HEK293 (cell line): ENCODE measurements at regions not wholly inside any gene's neighbourhood (a gene's known extent, or its start where the extent isn't known, plus 50 kb on each side); places are given as distances from the start of the nearest gene placed in this dataset.
"Not testable (repeated sequence)": the region's sequence is repeated elsewhere in the genome, so short reads cannot be mapped to it uniquely, and the experiment has no call there.

Experiments used
- CTCF ChIA-PET: fragments of 350-600 bp; formaldehyde crosslinking; extraction: SDS; loops from one replicate; lab custom pipeline; 2021; ENCODE audit warnings: antibody characterized with exemption; lab: Yijun Ruan, JAX
- POLR2A ChIA-PET: fragments of 300-600 bp; formaldehyde crosslinking; extraction: SDS; loops from one replicate; lab custom pipeline; 2020; ENCODE audit warnings: antibody characterized with exemption, inconsistent platforms; lab: Yijun Ruan, JAX
- H3K27ac ChIP-seq: fragments of 200-500 bp; sonication (Bioruptor generic); 2 replicates; pipeline ENCODE4 v1.5.1; 2014; ENCODE audit warnings: low read depth, low read length, control low read depth, inconsistent platforms; ENCODE audit errors: extremely low read depth
- H3K36me3 ChIP-seq, 2 experiments: fragments of 200-500 bp in 1 of 2; sonication (Bioruptor generic) in 1 of 2; 1 replicate in 1 of 2; 2 replicates in 1 of 2; pipeline ENCODE4 v1.5.1; 2014 to 2017; ENCODE audit warnings: inconsistent platforms in 2 of 2, low read length in 2 of 2; ENCODE audit not compliant: control insufficient read depth in 2 of 2, insufficient read depth in 1 of 2
- H3K4me1 ChIP-seq: fragments of 200-500 bp; sonication (Bioruptor generic); 2 replicates; pipeline ENCODE4 v1.5.1; 2014; ENCODE audit warnings: mild to moderate bottlenecking, low read length, inconsistent platforms; ENCODE audit not compliant: control insufficient read depth, insufficient read depth
- H3K4me3 ChIP-seq: 2 replicates; pipeline ENCODE4 v1.5.1; 2011; ENCODE audit warnings: low read depth, mild to moderate bottlenecking, control low read depth, low read length, moderate library complexity
- H3K9me3 ChIP-seq: fragments of 200-500 bp; sonication (Bioruptor generic); 2 replicates; pipeline ENCODE4 v1.5.1; 2014; ENCODE audit warnings: low read depth, low read length, inconsistent platforms; ENCODE audit not compliant: control insufficient read depth, insufficient read depth
- GLIS2 ChIP-seq: fragments of 450-650 bp; formaldehyde crosslinking; IDR thresholded peaks from 2 replicates; pipeline ENCODE4 v1.5.1; 2016; ENCODE audit warnings: missing biosample characterization, missing genetic modification characterization
- INSM2 ChIP-seq: fragments of 450-650 bp; formaldehyde crosslinking; IDR thresholded peaks from 2 replicates; pipeline ENCODE4 v1.5.1; 2016; ENCODE audit warnings: missing biosample characterization, missing genetic modification characterization
- SALL2 ChIP-seq: fragments of 450-650 bp; formaldehyde crosslinking; IDR thresholded peaks from 2 replicates; pipeline ENCODE4 v1.5.0; 2017; ENCODE audit warnings: missing biosample characterization, mild to moderate bottlenecking, missing genetic modification characterization, borderline replicate concordance
- SP7 ChIP-seq: fragments of 450-650 bp; formaldehyde crosslinking; IDR thresholded peaks from 2 replicates; pipeline ENCODE4 v1.5.1; 2016; ENCODE audit warnings: missing biosample characterization, missing genetic modification characterization
- YY1 ChIP-seq: fragments of 450-650 bp; formaldehyde crosslinking; IDR thresholded peaks from 2 replicates; pipeline ENCODE4 v1.5.1; 2018; ENCODE audit warnings: missing biosample characterization, missing genetic modification characterization
- ZNF23 ChIP-seq: fragments of 450-650 bp; formaldehyde crosslinking; IDR thresholded peaks from 2 replicates; pipeline ENCODE4 v1.5.1; 2016; ENCODE audit warnings: missing biosample characterization, missing genetic modification characterization, borderline replicate concordance
- ZNF366 ChIP-seq: fragments of 450-650 bp; formaldehyde crosslinking; conservative IDR thresholded peaks from 2 replicates; pipeline ENCODE4 v1.5.1; 2016; ENCODE audit warnings: missing biosample characterization, missing genetic modification characterization
- ZNF48 ChIP-seq: fragments of 450-650 bp; formaldehyde crosslinking; IDR thresholded peaks from 2 replicates; pipeline ENCODE4 v1.5.1; 2016; ENCODE audit warnings: missing biosample characterization, missing genetic modification characterization
- ZNF510 ChIP-seq: fragments of 450-650 bp; formaldehyde crosslinking; IDR thresholded peaks from 2 replicates; pipeline ENCODE4 v1.5.1; 2018; ENCODE audit warnings: mild to moderate bottlenecking, missing genetic modification characterization, missing biosample characterization; ENCODE audit not compliant: insufficient replicate concordance
- ZNF521 ChIP-seq: fragments of 450-650 bp; formaldehyde crosslinking; IDR thresholded peaks from 2 replicates; pipeline ENCODE4 v1.5.1; 2017; ENCODE audit warnings: missing biosample characterization, mild to moderate bottlenecking, missing genetic modification characterization
- ZNF624 ChIP-seq: fragments of 450-650 bp; formaldehyde crosslinking; IDR thresholded peaks from 2 replicates; pipeline ENCODE4 v1.5.1; 2017; ENCODE audit warnings: missing biosample characterization, missing genetic modification characterization
- TF ChIP-seq, protein P1 (sequence below): fragments of 450-650 bp; formaldehyde crosslinking; IDR thresholded peaks from 2 replicates; pipeline ENCODE4 v1.5.1; 2016; ENCODE audit warnings: missing biosample characterization, missing genetic modification characterization
- TF ChIP-seq, protein P2 (sequence below): fragments of 450-650 bp; formaldehyde crosslinking; IDR thresholded peaks from 2 replicates; pipeline ENCODE4 v1.5.1; 2016; ENCODE audit warnings: missing biosample characterization, missing genetic modification characterization
- TF ChIP-seq, protein P3 (sequence below): fragments of 450-650 bp; formaldehyde crosslinking; IDR thresholded peaks from 2 replicates; pipeline ENCODE4 v1.5.1; 2016; ENCODE audit warnings: missing biosample characterization, missing genetic modification characterization

DNA sequence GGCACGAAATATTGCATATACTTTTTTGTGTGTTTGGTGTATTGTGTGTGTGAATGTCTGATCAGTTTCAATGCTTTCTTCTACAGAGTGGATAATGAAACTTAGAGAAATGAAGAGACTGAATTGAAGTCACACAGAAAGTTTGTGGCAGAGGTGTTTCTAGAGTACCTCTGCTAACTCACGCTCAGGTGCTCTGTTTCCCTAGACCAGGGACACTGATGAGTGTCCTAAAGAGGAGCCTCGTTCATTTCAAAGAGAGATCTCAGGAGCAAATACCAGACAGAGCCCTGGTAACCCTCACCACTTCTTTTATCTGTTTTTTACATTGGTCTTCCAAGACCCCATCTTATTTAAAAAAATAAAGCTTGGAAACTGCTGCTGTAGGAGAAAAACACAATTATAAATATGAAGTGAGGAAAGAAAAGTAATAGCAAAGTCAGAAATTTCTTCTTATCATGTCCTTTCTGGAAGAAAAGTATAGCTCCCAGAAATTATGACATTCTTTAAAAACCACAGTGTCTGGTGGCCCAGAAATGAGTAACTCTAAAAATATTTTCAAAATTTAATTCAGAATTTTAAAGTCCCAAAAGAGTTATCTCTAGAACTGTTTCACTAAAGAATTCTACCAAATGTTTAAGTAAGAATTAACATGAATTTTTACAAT, 720.6 kb downstream of the RFPL4B start:
- no peak overlapping the region for H3K27ac ChIP-seq
- TF ChIP-seq ZNF23 (tag by site-specific recombination), result no peak
- TF ChIP-seq, protein P1, sequence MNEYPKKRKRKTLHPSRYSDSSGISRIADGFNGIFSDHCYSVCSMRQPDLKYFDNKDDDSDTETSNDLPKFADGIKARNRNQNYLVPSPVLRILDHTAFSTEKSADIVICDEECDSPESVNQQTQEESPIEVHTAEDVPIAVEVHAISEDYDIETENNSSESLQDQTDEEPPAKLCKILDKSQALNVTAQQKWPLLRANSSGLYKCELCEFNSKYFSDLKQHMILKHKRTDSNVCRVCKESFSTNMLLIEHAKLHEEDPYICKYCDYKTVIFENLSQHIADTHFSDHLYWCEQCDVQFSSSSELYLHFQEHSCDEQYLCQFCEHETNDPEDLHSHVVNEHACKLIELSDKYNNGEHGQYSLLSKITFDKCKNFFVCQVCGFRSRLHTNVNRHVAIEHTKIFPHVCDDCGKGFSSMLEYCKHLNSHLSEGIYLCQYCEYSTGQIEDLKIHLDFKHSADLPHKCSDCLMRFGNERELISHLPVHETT, result no peak
- TF ChIP-seq ZNF510 (tag by site-specific recombination), result no peak
- TF ChIP-seq ZNF48 (tag by site-specific recombination), result no peak
- TF ChIP-seq ZNF624 (tag by site-specific recombination), result no peak
- TF ChIP-seq, protein P2, sequence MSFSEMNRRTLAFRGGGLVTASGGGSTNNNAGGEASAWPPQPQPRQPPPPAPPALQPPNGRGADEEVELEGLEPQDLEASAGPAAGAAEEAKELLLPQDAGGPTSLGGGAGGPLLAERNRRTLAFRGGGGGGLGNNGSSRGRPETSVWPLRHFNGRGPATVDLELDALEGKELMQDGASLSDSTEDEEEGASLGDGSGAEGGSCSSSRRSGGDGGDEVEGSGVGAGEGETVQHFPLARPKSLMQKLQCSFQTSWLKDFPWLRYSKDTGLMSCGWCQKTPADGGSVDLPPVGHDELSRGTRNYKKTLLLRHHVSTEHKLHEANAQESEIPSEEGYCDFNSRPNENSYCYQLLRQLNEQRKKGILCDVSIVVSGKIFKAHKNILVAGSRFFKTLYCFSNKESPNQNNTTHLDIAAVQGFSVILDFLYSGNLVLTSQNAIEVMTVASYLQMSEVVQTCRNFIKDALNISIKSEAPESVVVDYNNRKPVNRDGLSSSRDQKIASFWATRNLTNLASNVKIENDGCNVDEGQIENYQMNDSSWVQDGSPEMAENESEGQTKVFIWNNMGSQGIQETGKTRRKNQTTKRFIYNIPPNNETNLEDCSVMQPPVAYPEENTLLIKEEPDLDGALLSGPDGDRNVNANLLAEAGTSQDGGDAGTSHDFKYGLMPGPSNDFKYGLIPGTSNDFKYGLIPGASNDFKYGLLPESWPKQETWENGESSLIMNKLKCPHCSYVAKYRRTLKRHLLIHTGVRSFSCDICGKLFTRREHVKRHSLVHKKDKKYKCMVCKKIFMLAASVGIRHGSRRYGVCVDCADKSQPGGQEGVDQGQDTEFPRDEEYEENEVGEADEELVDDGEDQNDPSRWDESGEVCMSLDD, result no peak
- TF ChIP-seq GLIS2 (tag by site-specific recombination), result no peak
- TF ChIP-seq INSM2 (tag by site-specific recombination), result no peak
- no peak for TF ChIP-seq ZNF521 (tag by site-specific recombination)
- TF ChIP-seq, protein P3, sequence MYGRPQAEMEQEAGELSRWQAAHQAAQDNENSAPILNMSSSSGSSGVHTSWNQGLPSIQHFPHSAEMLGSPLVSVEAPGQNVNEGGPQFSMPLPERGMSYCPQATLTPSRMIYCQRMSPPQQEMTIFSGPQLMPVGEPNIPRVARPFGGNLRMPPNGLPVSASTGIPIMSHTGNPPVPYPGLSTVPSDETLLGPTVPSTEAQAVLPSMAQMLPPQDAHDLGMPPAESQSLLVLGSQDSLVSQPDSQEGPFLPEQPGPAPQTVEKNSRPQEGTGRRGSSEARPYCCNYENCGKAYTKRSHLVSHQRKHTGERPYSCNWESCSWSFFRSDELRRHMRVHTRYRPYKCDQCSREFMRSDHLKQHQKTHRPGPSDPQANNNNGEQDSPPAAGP (tag by site-specific recombination), result no peak
- TF ChIP-seq SALL2, result no peak
- CTCF ChIA-PET, result interaction anchor here (0.6 kb wide), 1 partner anchor 29 kb away, joined by 3 read pairs; no protein-coding TSS in a partner anchor

DNA sequence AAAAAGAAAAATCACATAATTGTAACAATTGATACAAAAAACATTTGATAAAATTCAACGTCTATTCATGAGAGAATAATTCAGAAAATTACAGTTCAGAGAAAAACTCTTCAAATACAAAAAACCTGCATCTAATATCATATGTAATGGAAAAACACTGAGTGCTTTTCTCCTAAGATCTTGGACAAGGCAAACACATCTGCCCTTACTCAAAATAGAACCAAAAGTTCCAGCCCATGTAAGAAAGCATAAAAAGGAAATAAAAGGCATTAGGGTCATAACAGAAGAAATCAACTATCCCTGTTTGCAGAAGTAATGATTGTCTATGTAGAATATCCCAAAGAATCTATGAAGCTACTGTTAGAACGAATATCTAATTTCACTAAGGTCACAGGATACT, 721.4 kb downstream of the RFPL4B start:
- ChIA-PET CTCF (interaction anchor here (0.6 kb wide), 1 partner anchor 30 kb away, joined by 3 read pairs; no protein-coding TSS in a partner anchor), POLR2A (no interaction called here)
- Histone ChIP-seq H3K36me3 (no peaks in the 10 kb centered on the region), H3K9me3 (no peaks in the 10 kb centered on the region), H3K27ac (no peak overlapping the region), H3K4me3 (no peak overlapping the region), H3K4me1 (no peaks in the 10 kb centered on the region)
- TF ChIP-seq YY1 (tag by site-specific recombination), result no peak

More for the DNA sequence above, 720.6 kb downstream of the RFPL4B start:
- H3K4me3 ChIP-seq, result no peak overlapping the region
- H3K4me1 ChIP-seq, result no peaks in the 10 kb centered on the region
- H3K36me3 ChIP-seq, result no peaks in the 10 kb centered on the region
- POLR2A ChIA-PET, result no interaction called here
- H3K9me3 ChIP-seq, result no peaks in the 10 kb centered on the region

- TF ChIP-seq SP7 (tag by site-specific recombination), result peak; percentile 75
- TF ChIP-seq ZNF366 (tag by site-specific recombination), result peak; percentile 71
- CTCF ChIA-PET, result not testable (repeated sequence)
- POLR2A ChIA-PET, result interaction anchor here (0.6 kb wide), 1 partner anchor 190 kb away, joined by 3 read pairs; no protein-coding TSS in a partner anchor
These were observed 723.6 kb downstream of the RFPL4B start for GRCh38 chr6:113070681-113071080.

More at GRCh38 chr6:113070681-113071080, 723.6 kb downstream of the RFPL4B start:
- H3K4me3 ChIP-seq, H3K9me3 ChIP-seq, H3K4me1 ChIP-seq, H3K27ac ChIP-seq, H3K36me3 ChIP-seq: not testable (repeated sequence)
